Vagina (tissue), 2 donors: ENCODE measurements at regions not wholly inside any gene's neighbourhood (a gene's known extent, or its start where the extent isn't known, plus 50 kb on each side); places are given as distances from the start of the nearest gene placed in this dataset.

Experiments used
- CTCF ChIP-seq, 3 experiments: fragments of 450-650 bp in 2 of 3; fragments of 200-600 bp in 1 of 3; sonication (generic) in 1 of 3; IDR thresholded peaks; one replicate each; pipeline ENCODE4 v1.5.1; 2017 to 2019; ENCODE audit warnings: antibody characterized with exemption in 3 of 3, mild to moderate bottlenecking in 2 of 3, moderate library complexity in 2 of 3
- POLR2A ChIP-seq, 2 donors: fragments of 450-650 bp; IDR thresholded peaks; one replicate each; pipeline ENCODE4 v1.6.1; 2017; ENCODE audit warnings: antibody characterized with exemption in 2 of 2, mild to moderate bottlenecking in 2 of 2, moderate library complexity in 2 of 2
- POLR2AphosphoS5 ChIP-seq, 2 donors: sonication (generic); formaldehyde crosslinking; IDR thresholded peaks; one replicate each; pipeline ENCODE4 v1.9.0; 2017; ENCODE audit warnings: antibody characterized with exemption in 2 of 2, mild to moderate bottlenecking in 2 of 2, low read depth in 1 of 2; ENCODE audit not compliant: insufficient read depth in 1 of 2

- no peak for TF ChIP-seq POLR2AphosphoS5 (IDR thresholded peaks at IDR 0.05; ENCODE audit: insufficient read depth in 1 of 2, low read depth in 1 of 2)
- no peak for TF ChIP-seq CTCF (IDR thresholded peaks at IDR 0.05)
- TF ChIP-seq POLR2A (IDR thresholded peaks at IDR 0.05), result no peak
Observed at GRCh38 chr2:161076936-161077335, 83.3 kb upstream of the TANK start.
